Transverse colon (tissue), 4 donors: ENCODE measurements at regions not wholly inside any gene's neighbourhood (a gene's known extent, or its start where the extent isn't known, plus 50 kb on each side); places are given as distances from the start of the nearest gene placed in this dataset.
A peak's percentile ranks its signal among the peaks of the same experiment; 100 is the strongest.

Source experiments
- DNase-seq: peaks from one replicate; pipeline ENCODE4 v3.0.0-alpha.2; 2019
- H3K27ac ChIP-seq, 4 donors: fragments of 200-600 bp; sonication (generic); 2 replicates each; pipeline ENCODE4 v1.5.1; 2016 to 2018; ENCODE audit warnings: inconsistent platforms in 4 of 4
- H3K27me3 ChIP-seq: fragments of 200-600 bp; sonication (generic); 2 replicates; pipeline ENCODE4 v1.5.1; 2017; ENCODE audit warnings: inconsistent platforms
- H3K36me3 ChIP-seq, 4 donors: fragments of 200-600 bp; sonication (generic); 2 replicates each; pipeline ENCODE4 v1.5.1; 2017 to 2019; ENCODE audit warnings: inconsistent platforms in 4 of 4
- H3K4me1 ChIP-seq, 4 donors: fragments of 200-600 bp; sonication (generic); 2 replicates each; pipeline ENCODE4 v1.5.1; 2017 to 2020; ENCODE audit warnings: inconsistent platforms in 4 of 4
- H3K4me3 ChIP-seq, 4 donors: fragments of 200-600 bp; sonication (generic); 1 replicate in 1 of 4; 2 replicates in 3 of 4; pipeline versions ENCODE4 v1.5.1 to v1.6.1; 2017 to 2019; ENCODE audit warnings: inconsistent platforms in 4 of 4
- H3K9me3 ChIP-seq, 2 donors: fragments of 200-600 bp; sonication (generic); 2 replicates each; pipeline ENCODE4 v1.5.1; 2017 to 2019; ENCODE audit warnings: inconsistent platforms in 2 of 2
- CTCF ChIP-seq, 5 experiments: fragments of 200-600 bp in 3 of 5; fragments of 450-650 bp in 2 of 5; sonication (generic) in 3 of 5; IDR thresholded peaks; 1 replicate in 2 of 5; 2 replicates in 3 of 5; pipeline ENCODE4 v1.5.1; 2016 to 2017; ENCODE audit warnings: antibody characterized with exemption in 5 of 5, inconsistent platforms in 3 of 5, mild to moderate bottlenecking in 2 of 5, moderate library complexity in 1 of 5
- EP300 ChIP-seq: sonication (generic); formaldehyde crosslinking; IDR thresholded peaks from one replicate; pipeline ENCODE4 v1.6.1; 2017; ENCODE audit warnings: antibody characterized with exemption, low read depth
- POLR2A ChIP-seq: fragments of 450-650 bp; IDR thresholded peaks from one replicate; pipeline ENCODE4 v1.6.1; 2016; ENCODE audit warnings: antibody characterized with exemption, mild to moderate bottlenecking, moderate library complexity
- POLR2AphosphoS5 ChIP-seq, 3 donors: sonication (generic); formaldehyde crosslinking; IDR thresholded peaks; one replicate each; pipeline ENCODE4 v1.6.1; 2016; ENCODE audit warnings: antibody characterized with exemption in 3 of 3
- WGBS, 2 donors: methylation state at CpG; one replicate each; pipeline ENCODE4 v1.1.5; 2018; ENCODE audit warnings: low coverage in 1 of 2; 5-methylcytosine and 5-hydroxymethylcytosine counted together
- in situ Hi-C, 4 donors: fragments of 200-750 bp; cut with MboI; loops; one replicate each; pipeline versions ENCODE4 v1.15.0 to v1.15.1; 2017; ENCODE audit warnings: low sequenced_read_pairs in 3 of 4, low pct_ligation_motif_present in 1 of 4, low pct_unique_long_range_greater_than_20kb in 1 of 4
- intact Hi-C: fragments of 100-400 bp; cut with DNase I; formaldehyde crosslinking; loops from one replicate; pipeline ENCODE4 v1.15.1; 2023; ENCODE audit warnings: low total_unique reads

- Histone ChIP-seq H3K36me3 (no peaks in the 10 kb centered on the region), H3K4me3 (no peak overlapping the region), H3K27ac (peak overlapping the region in 1 of 4 donors; percentile 5), H3K9me3 (no peaks in the 10 kb centered on the region), H3K27me3 (no peaks in the 10 kb centered on the region), H3K4me1 (peaks cover 0 to 17% (median 0%) of the 10 kb centered on the region in 4 donors)
- in situ Hi-C loops (no loop called here), intact Hi-C loops (no loop called here)
- 0 to 19% methylated on average over 1 to 2 of the region's 2 CpGs for WGBS, 2 donors
- TF ChIP-seq POLR2A (no peak), POLR2AphosphoS5 (IDR thresholded peaks at IDR 0.05) (no peak), EP300 (no peak), CTCF (IDR thresholded peaks at IDR 0.05) (no peak)
- no peak for DNase-seq
These were observed 430.0 kb upstream of the TNP1 start for GRCh38 chr2:217289907-217290280.

GRCh38 chr2:217289177-217289906 is 429.5 kb upstream of the TNP1 start:
- in situ Hi-C loops = no loop called here
- WGBS, 2 donors = 42 to 68% methylated on average over 2 of the region's 2 CpGs
- no peak for DNase-seq

GRCh38 chr2:217288472-217289063 is 428.7 kb upstream of the TNP1 start:
- WGBS, 2 donors = 38 to 50% methylated on average over 3 of the region's 3 CpGs
- Histone ChIP-seq H3K27ac (no peak overlapping the region), H3K4me1 (peaks cover 0 to 6% (median 0%) of the 10 kb centered on the region in 4 donors), H3K9me3 (no peaks in the 10 kb centered on the region), H3K27me3 (no peaks in the 10 kb centered on the region), H3K4me3 (no peak overlapping the region), H3K36me3 (no peaks in the 10 kb centered on the region)
- TF ChIP-seq CTCF (IDR thresholded peaks at IDR 0.05) (no peak), EP300 (no peak), POLR2A (no peak), POLR2AphosphoS5 (IDR thresholded peaks at IDR 0.05) (no peak)
- DNase-seq = no peak
- in situ Hi-C loops = no loop called here
- intact Hi-C loops = no loop called here

More at GRCh38 chr2:217289177-217289906, 429.5 kb upstream of the TNP1 start:
- Histone ChIP-seq H3K4me1 (peaks cover 0 to 14% (median 0%) of the 10 kb centered on the region in 4 donors), H3K4me3 (no peak overlapping the region), H3K9me3 (no peaks in the 10 kb centered on the region), H3K36me3 (no peaks in the 10 kb centered on the region), H3K27me3 (no peaks in the 10 kb centered on the region), H3K27ac (peak overlapping the region in 1 of 4 donors; percentile 5)
- intact Hi-C loops = no loop called here
- no peak for TF ChIP-seq POLR2AphosphoS5 (IDR thresholded peaks at IDR 0.05)
- TF ChIP-seq EP300 = no peak
- TF ChIP-seq POLR2A = no peak
- no peak for TF ChIP-seq CTCF (IDR thresholded peaks at IDR 0.05)

- H3K4me1 ChIP-seq = no peaks in the 10 kb centered on the region
- H3K27ac ChIP-seq = no peak overlapping the region
- no peak for DNase-seq
- H3K36me3 ChIP-seq = no peaks in the 10 kb centered on the region
- H3K27me3 ChIP-seq = no peaks in the 10 kb centered on the region
- in situ Hi-C loops = no loop called here
- H3K9me3 ChIP-seq = no peaks in the 10 kb centered on the region
- H3K4me3 ChIP-seq = no peak overlapping the region
- TF ChIP-seq POLR2AphosphoS5 (IDR thresholded peaks at IDR 0.05) (no peak), POLR2A (no peak), EP300 (no peak), CTCF (IDR thresholded peaks at IDR 0.05) (no peak)
- 71 to 86% methylated on average over 2 of the region's 2 CpGs for WGBS, 2 donors
- intact Hi-C loops = no loop called here
These were observed 427.0 kb upstream of the TNP1 start for GRCh38 chr2:217286833-217287232.
